CD4-positive, alpha-beta T cell treated with Interferon gamma for 1 hour (primary cell): ENCODE measurements at regions not wholly inside any gene's neighbourhood (a gene's known extent, or its start where the extent isn't known, plus 50 kb on each side); places are given as distances from the start of the nearest gene placed in this dataset.

ENCODE experiments used
- DNase-seq: peaks from one replicate; pipeline ENCODE4 v3.0.0-alpha.2; 2020

DNA sequence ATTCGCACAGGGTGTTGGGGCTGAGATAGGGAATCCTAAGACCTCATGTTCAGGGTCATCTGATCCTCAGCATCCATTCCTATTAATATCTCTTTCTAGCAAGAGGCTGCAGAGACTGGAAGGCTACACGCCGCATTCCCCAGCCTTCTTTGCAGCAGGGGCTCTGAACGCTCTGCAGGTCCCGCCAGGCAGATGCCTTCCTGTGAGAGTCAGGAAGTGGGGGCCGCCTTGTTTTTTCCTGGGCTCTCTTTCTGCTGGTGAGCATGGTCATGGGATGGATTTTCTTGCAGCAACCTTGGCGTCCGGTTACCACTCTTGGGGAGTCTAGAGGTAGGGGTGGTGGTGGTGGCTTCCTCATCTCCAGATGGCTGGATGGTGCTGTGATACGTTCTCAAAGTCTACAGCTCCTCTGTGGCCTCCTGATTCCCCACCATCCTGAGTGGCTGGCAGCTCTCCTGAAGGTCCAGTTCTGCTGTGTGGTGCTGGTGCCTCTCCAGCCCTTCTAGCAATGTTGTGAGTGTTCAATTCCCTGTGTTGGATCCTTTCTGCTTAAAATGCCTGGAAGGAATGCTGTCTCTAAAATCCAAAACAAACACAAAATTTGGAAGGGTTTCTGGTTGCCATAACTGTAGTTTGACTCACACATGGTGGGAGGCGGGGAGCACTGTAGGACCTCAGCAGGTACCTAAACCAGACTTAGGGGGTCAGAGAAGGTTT is 111.9 kb downstream of the CEBPB start:
- DNase-seq = no peak

- no peak for DNase-seq
Measured at GRCh38 chr20:50303573-50304500, 113.2 kb downstream of the CEBPB start.

GRCh38 chr20:50304501-50304856 is 113.8 kb downstream of the CEBPB start:
- no peak for DNase-seq

GRCh38 chr20:50304923-50305635 is 114.4 kb downstream of the CEBPB start:
- DNase-seq = no peak

- no peak for DNase-seq
Measured at GRCh38 chr20:50305636-50306477, 115.2 kb downstream of the CEBPB start.

GRCh38 chr20:50306478-50307423 is 116.1 kb downstream of the CEBPB start:
- no peak for DNase-seq

DNA sequence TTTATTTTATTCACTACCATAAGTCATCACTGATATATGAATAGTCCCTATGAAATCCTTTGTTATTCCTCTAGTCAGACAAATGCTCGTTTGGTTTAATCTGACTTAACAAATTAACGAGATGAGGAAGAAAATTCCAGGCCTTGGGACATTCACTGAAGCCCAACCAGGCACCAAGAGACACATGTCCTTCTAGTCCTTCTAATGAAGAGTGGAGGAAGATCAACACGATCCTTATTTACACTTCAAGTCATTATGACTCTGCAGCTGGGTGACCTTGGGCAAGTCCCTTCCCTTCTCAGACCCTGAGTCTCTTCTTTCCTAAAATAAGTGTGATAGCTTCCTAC is 117.5 kb downstream of the CEBPB start:
- DNase-seq = no peak

DNA sequence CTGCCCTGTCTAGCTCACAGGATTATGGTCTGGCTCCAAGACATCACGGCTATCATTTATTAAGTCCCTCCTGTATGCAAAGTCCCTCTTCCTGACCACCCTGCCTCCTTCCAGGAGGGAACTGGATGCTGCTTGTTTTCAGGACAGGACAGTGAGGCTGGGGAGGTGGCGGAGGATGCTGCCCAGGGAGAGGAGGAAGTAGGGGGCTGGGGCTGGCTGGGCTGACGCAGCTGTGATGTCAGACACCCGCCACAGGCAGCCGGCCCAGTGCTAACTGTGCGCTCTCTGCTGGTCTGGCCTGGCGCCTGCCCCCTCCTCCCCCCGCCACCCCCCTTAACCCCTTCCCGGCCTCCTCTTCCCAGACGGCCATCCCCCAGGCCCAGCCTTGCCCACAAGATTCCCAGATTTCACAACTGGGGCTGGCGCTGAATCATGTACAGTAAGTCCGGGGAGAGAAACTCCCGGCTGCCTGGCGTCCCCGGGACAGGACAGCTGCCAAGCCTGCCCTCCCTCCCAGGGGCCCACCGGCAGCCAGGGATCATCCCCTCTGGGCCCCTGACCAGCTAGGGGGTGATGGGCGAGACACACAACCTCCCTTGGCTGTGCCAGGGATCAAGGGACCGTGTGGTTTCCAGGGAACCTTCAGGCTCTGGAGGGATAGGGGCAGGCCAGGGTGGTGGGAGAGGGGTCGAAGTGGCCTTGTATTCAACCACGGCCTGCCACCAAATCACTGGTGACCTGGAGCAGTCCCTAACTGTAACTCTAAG is 118.1 kb downstream of the CEBPB start:
- DNase-seq = peak; percentile 75

DNA sequence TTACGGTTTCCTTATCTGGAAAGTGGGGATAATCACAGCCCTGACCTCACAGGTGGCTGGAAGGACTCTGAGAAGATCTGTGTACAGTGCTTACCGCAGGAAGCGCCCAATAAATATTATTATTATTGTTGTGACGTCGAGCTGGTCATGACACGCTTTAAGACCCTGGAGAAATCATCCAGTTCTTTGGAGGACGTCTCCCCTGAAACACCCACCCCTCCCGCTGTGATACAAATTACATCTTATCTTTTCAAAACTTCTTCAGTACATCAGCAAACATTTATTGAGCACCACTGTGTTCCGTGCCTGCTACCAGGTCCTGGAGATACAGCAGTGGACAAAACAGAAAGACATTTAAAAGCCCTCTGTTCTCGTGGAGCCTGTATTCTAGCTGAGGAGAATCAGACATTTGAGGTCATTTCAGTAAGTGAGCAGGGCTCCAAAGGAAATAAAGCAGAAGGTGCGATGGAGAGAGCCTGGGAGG is 118.7 kb downstream of the CEBPB start:
- DNase-seq = no peak

DNA sequence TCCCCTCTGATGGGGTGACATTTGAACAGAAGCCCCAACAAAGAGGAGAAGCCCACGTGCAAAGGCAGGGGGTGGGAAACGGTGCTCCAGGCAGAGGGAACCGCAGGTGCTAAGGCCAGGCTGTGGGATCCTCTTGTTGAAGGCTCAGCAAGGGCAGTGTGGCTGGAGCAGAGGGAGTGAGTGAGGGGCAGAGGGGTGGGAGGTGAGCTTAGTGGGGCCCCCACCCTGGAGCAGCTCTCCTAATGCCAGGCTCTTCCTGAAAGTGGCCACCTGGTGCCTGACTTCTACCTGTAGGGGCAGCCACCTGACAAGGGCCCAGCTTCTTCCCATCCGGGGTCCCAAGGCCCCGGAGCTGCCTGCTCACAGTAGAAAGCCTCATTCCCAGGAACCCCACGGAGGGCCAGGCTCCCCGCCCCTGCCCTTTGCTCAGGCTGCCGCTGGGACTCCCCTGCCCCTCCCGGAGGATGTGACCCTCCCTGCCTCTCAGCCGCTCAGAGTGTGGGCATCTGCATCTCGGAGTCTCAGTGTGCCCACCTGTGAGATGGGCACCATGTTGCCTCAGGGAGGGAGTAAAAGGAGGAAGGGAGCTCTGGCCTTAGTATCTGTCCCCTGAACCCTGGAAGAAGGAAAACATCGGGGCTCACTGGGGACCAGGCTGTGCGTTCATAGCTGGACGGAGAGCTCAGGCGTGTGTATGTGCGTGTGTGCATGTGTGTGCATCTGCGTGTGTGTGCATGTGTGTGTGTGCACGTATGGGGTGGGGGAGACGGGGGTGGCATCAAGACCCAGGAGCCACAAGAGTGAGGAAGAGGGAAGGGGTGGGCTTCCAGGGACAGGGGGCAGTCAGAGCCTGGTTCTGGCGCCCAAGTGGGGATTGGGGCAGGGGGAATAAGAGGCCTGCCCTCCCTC is 119.4 kb downstream of the CEBPB start:
- no peak for DNase-seq

- DNase-seq = no peak
Measured at GRCh38 chr20:50310673-50311051, 120.0 kb downstream of the CEBPB start.

DNA sequence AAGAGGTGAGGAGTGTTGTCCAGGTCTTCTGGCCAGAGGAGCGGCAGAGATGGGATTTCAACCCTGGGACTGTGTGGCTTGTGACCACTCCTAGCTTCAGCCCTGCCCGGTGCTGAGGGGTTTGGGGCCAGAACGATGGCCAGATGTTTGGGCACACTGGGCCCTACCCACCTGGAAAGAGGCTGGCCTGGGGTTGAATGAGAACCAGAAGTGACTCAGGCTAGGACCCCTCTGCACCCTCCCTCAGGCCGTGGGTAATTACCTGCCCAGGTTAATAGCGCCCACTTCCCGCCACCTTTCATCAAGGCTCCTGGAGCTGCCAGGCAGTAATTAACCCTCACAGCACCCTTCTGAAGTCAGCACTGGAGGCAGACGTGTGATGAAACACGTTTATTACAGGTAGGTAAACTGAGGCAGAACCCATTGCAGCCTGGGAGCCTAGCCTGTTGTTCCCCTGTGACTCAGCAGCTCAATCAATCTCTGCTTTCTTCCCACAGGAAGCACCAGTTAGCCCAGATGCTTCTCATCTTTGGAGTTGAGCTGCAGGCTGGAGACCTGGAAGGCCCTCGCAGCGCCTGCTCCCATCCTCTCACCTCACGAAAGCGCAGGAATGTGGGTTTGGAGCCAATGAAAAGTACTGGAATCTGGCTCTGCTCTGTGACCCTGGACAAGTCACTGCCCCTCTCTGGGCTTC is 120.8 kb downstream of the CEBPB start:
- no peak for DNase-seq

GRCh38 chr20:50312002-50312681 is 121.5 kb downstream of the CEBPB start:
- no peak for DNase-seq

DNA sequence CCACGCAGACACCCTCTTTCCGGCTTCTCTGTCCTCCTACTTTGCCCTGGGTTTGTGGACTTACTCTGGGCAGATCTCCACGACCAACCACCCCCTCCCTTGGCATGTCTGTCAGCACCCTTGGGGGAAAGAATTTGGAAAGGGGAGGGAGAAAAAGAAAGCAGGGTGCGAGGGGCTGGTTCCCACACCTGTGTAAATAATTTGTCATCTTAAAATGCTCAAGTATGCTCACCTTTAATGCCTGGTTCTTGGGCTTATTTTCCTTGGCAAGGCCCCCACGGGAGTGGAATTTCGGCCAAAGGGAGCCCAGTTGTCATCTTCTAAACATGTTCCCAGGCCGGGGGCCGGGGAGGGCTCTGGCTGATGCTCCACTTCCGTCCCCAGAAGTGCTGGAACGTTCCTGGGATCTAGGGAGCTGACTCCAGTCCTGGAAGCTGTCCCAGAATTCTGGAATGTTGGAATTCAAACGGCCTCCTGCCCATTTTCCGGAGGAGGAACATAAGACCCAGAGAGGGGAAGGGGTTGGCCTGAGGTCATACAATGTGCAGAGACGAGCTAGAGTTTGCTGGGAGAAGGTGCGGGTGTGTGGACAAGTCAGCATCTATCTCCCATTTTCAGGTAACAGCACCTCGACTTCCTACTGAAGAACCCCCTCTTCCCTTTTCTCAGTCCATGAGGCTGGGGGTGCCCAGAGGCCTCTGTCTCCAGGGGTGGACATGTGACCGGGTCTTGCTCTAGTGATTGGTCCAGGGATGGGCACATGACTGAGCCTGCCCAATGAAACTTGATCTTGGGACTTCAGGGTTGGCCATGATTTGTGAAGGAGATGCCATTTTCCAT is 122.3 kb downstream of the CEBPB start:
- no peak for DNase-seq

GRCh38 chr20:50313522-50313820 is 122.8 kb downstream of the CEBPB start:
- DNase-seq = no peak

- DNase-seq = no peak
Measured at GRCh38 chr20:50313827-50314677, 123.4 kb downstream of the CEBPB start.
